Panc1 (cell line): ENCODE measurements at regions not wholly inside any gene's neighbourhood (a gene's known extent, or its start where the extent isn't known, plus 50 kb on each side); places are given as distances from the start of the nearest gene placed in this dataset.

Experiments
- ATAC-seq: fragments of 200-7000 bp; cut with Tn5 transposase; 2 replicates; pipeline ENCODE4 v1.9.1; 2020; ENCODE audit warnings: mild to moderate bottlenecking, moderate library complexity
- BruUV-seq: library from RNA; stranded (reverse); fragments of 400-500 nt; replicated peaks from 2 replicates; lab custom pipeline; 2021; lab: Mats Ljungman, UMichigan
- CTCF ChIA-PET: fragments of 300-600 bp; sonication (Branson Sonifier 250); formaldehyde crosslinking; loops from one replicate; lab custom pipeline; 2022; ENCODE audit warnings: antibody characterized with exemption; lab: Charles Lee
- POLR2A ChIA-PET: fragments of 300-600 bp; sonication (Branson Sonifier 250); formaldehyde crosslinking; loops from one replicate; lab custom pipeline; 2022; ENCODE audit warnings: antibody characterized with exemption; lab: Charles Lee
- DNase-seq: peaks from one replicate; pipeline ENCODE4 v3.0.0-alpha.2; 2010; ENCODE audit warnings: low read depth, low spot score
- H3K27ac ChIP-seq: 2 replicates; pipeline ENCODE4 v1.5.1; 2011; ENCODE audit warnings: mild to moderate bottlenecking, low read length, inconsistent platforms
- H3K27me3 ChIP-seq: fragments of 200-500 bp; sonication (Bioruptor generic); 2 replicates; pipeline ENCODE4 v1.6.0; 2014; ENCODE audit warnings: low read length, inconsistent platforms; ENCODE audit not compliant: control insufficient read depth, insufficient read depth
- H3K36me3 ChIP-seq: fragments of 200-500 bp; sonication (Bioruptor generic); 2 replicates; pipeline ENCODE4 v1.5.1; 2014; ENCODE audit warnings: inconsistent platforms, mild to moderate bottlenecking, low read length, moderate library complexity; ENCODE audit not compliant: control insufficient read depth, insufficient read depth
- H3K4me1 ChIP-seq: 2 replicates; pipeline ENCODE4 v1.5.1; 2011; ENCODE audit warnings: inconsistent platforms, mild to moderate bottlenecking, low read length, moderate library complexity; ENCODE audit not compliant: control insufficient read depth, insufficient read depth
- H3K4me3 ChIP-seq, 2 experiments: 2 replicates each; pipeline ENCODE4 v1.5.1; 2011 to 2012; ENCODE audit warnings: low read depth in 2 of 2, low read length in 2 of 2, mild to moderate bottlenecking in 2 of 2, inconsistent platforms in 1 of 2, moderate library complexity in 1 of 2
- H3K9me3 ChIP-seq: fragments of 200-500 bp; sonication (Bioruptor generic); 2 replicates; pipeline ENCODE4 v1.5.1; 2014; ENCODE audit warnings: low read depth, mild to moderate bottlenecking, inconsistent platforms, low read length, moderate library complexity; ENCODE audit not compliant: control insufficient read depth, insufficient read depth
- POLR2AphosphoS5 ChIP-seq: IDR thresholded peaks from 2 replicates; pipeline ENCODE4 v1.6.1; 2012; ENCODE audit warnings: mild to moderate bottlenecking, low read depth, low read length, moderate library complexity
- SIN3A ChIP-seq: IDR thresholded peaks from 2 replicates; pipeline ENCODE4 v1.6.1; 2012; ENCODE audit warnings: low read depth, mild to moderate bottlenecking, low read length, moderate library complexity, borderline replicate concordance; ENCODE audit not compliant: insufficient read depth
- TCF7L2 ChIP-seq: IDR thresholded peaks from 2 replicates; pipeline ENCODE4 v1.6.1; 2011; ENCODE audit warnings: mild to moderate bottlenecking, low read depth, low read length, inconsistent platforms
- in situ Hi-C: cut with HindIII; loops from 2 replicates; pipeline ENCODE4 v1.10.0; 2016; ENCODE audit warnings: low sequenced_read_pairs, low pct_unique_long_range_greater_than_20kb
- intact Hi-C: fragments of 100-400 bp; cut with micrococcal nuclease; formaldehyde crosslinking; loops from one replicate; pipeline ENCODE4 v1.10.0; 2022; ENCODE audit not compliant: unreplicated experiment
- TF ChIP-seq, protein P1 (sequence below): fragments of 450-650 bp; IDR thresholded peaks from 2 replicates; pipeline ENCODE4 v1.5.1; 2017; ENCODE audit warnings: mild to moderate bottlenecking
- TF ChIP-seq, protein P2 (sequence below), 2 experiments: IDR thresholded peaks; 2 replicates each; pipeline ENCODE4 v1.6.1; 2011 to 2012; ENCODE audit warnings: low read depth in 2 of 2, control low read depth in 1 of 2, low read length in 1 of 2, mild to moderate bottlenecking in 1 of 2, moderate library complexity in 1 of 2; ENCODE audit not compliant: insufficient read depth in 1 of 2

DNA sequence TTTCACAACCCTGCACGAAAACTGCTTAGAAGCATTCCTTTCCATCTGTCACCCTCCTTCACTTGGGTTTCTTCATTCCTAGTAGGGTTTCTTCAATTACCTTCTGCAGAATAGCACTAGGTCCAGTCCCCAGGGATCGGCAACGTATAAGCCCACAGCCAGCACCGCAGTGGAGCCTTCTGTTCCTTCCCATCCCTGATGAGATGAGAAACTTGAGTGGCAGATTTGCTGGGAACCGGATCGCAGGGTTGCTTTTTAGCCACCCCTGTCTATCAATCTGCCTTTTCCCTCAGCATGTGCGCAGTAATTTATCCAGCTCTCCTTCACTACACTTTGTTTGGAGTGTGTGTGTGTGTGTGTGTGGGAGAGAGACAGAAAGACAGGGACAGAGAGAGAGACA, 94.2 kb downstream of the CD8B2 start:
- ATAC-seq (no peak), DNase-seq (no peak)
- POLR2A ChIA-PET = no interaction called here
- no TSS peak for BruUV-seq
- H3K27ac ChIP-seq = no peak overlapping the region
- intact Hi-C loops (loop anchor here (5.0 kb wide), 1 partner anchor 479 kb away; no protein-coding TSS in a partner anchor), in situ Hi-C loops (no loop called here)
- H3K4me3 ChIP-seq = no peak overlapping the region
- CTCF ChIA-PET = no interaction called here
- H3K4me1 ChIP-seq = peaks cover 3% of the 10 kb centered on the region; the same call in 1 of the 2 replicates
- peaks cover 7% of the 10 kb centered on the region; the same call in 1 of the 2 replicates for H3K27me3 ChIP-seq
- H3K36me3 ChIP-seq = no peaks in the 10 kb centered on the region
- TF ChIP-seq, protein P1, sequence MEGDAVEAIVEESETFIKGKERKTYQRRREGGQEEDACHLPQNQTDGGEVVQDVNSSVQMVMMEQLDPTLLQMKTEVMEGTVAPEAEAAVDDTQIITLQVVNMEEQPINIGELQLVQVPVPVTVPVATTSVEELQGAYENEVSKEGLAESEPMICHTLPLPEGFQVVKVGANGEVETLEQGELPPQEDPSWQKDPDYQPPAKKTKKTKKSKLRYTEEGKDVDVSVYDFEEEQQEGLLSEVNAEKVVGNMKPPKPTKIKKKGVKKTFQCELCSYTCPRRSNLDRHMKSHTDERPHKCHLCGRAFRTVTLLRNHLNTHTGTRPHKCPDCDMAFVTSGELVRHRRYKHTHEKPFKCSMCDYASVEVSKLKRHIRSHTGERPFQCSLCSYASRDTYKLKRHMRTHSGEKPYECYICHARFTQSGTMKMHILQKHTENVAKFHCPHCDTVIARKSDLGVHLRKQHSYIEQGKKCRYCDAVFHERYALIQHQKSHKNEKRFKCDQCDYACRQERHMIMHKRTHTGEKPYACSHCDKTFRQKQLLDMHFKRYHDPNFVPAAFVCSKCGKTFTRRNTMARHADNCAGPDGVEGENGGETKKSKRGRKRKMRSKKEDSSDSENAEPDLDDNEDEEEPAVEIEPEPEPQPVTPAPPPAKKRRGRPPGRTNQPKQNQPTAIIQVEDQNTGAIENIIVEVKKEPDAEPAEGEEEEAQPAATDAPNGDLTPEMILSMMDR = no peak
- TF ChIP-seq, protein P2, sequence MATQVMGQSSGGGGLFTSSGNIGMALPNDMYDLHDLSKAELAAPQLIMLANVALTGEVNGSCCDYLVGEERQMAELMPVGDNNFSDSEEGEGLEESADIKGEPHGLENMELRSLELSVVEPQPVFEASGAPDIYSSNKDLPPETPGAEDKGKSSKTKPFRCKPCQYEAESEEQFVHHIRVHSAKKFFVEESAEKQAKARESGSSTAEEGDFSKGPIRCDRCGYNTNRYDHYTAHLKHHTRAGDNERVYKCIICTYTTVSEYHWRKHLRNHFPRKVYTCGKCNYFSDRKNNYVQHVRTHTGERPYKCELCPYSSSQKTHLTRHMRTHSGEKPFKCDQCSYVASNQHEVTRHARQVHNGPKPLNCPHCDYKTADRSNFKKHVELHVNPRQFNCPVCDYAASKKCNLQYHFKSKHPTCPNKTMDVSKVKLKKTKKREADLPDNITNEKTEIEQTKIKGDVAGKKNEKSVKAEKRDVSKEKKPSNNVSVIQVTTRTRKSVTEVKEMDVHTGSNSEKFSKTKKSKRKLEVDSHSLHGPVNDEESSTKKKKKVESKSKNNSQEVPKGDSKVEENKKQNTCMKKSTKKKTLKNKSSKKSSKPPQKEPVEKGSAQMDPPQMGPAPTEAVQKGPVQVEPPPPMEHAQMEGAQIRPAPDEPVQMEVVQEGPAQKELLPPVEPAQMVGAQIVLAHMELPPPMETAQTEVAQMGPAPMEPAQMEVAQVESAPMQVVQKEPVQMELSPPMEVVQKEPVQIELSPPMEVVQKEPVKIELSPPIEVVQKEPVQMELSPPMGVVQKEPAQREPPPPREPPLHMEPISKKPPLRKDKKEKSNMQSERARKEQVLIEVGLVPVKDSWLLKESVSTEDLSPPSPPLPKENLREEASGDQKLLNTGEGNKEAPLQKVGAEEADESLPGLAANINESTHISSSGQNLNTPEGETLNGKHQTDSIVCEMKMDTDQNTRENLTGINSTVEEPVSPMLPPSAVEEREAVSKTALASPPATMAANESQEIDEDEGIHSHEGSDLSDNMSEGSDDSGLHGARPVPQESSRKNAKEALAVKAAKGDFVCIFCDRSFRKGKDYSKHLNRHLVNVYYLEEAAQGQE (IDR thresholded peaks at IDR 0.05; ENCODE audit: insufficient read depth in 1 of 2, low read depth in 2 of 2, low read length in 1 of 2) = no peak
- TF ChIP-seq SIN3A = no peak
- no peak for TF ChIP-seq POLR2AphosphoS5
- TF ChIP-seq TCF7L2 = no peak
- H3K9me3 ChIP-seq = no peaks in the 10 kb centered on the region

DNA sequence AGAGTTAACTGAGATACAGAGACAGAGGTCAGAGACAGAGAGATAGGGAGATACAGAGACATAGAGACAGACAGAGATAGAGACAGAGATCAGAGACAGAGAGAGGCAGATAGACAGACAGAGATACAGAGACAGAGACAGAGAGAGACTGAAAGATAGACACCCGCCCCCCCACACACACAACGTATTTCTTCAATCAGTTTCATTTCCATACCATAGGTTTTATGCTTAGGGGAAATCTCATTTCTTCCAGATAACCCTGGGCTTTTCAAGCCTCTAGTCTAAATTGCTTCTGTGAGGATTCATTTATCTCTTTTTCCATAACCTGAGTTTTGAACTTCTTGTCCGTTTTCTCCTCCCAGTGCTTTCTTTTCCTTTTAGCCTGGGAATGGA, 94.6 kb downstream of the CD8B2 start:
- no peak for TF ChIP-seq TCF7L2
- TF ChIP-seq, protein P1 = no peak
- TF ChIP-seq SIN3A = no peak
- TF ChIP-seq, protein P2 (IDR thresholded peaks at IDR 0.05; ENCODE audit: insufficient read depth in 1 of 2, low read depth in 2 of 2, low read length in 1 of 2) = no peak
- no peak for TF ChIP-seq POLR2AphosphoS5
- no peaks in the 10 kb centered on the region for H3K9me3 ChIP-seq
- CTCF ChIA-PET = interaction anchor here (0.7 kb wide), 1 partner anchor 29 kb away, joined by 7 read pairs; no protein-coding TSS in a partner anchor
- intact Hi-C loops (loop anchor here (5.0 kb wide), 1 partner anchor 479 kb away; no protein-coding TSS in a partner anchor), in situ Hi-C loops (no loop called here)
- H3K27ac ChIP-seq = no peak overlapping the region
- peak overlapping the region; percentile 26 to 53 for H3K4me3 ChIP-seq
- no TSS peak for BruUV-seq
- peaks cover 3% of the 10 kb centered on the region; the same call in 1 of the 2 replicates for H3K4me1 ChIP-seq
- DNase-seq = no peak
- POLR2A ChIA-PET = no interaction called here
- ATAC-seq = 0 out of 2 replicates have a peak, but pooled peaks have one; percentile 24
- no peaks in the 10 kb centered on the region for H3K36me3 ChIP-seq
- peaks cover 7% of the 10 kb centered on the region; the same call in 1 of the 2 replicates for H3K27me3 ChIP-seq
